IMR-90 (cell line): ENCODE measurements at regions not wholly inside any gene's neighbourhood (a gene's known extent, or its start where the extent isn't known, plus 50 kb on each side); places are given as distances from the start of the nearest gene placed in this dataset.

ENCODE experiments used
- ATAC-seq: fragments of 200-7000 bp; cut with Tn5 transposase; 2 replicates; pipeline ENCODE4 v1.9.1; 2020; ENCODE audit warnings: low read depth, mild to moderate bottlenecking, moderate library complexity
- BruUV-seq: library from RNA; stranded (reverse); fragments of 400-500 nt; replicated peaks from 2 replicates; lab custom pipeline; 2021; lab: Mats Ljungman, UMichigan
- CTCF ChIA-PET: fragments of 300-600 bp; formaldehyde crosslinking; extraction: SDS; loops from one replicate; lab custom pipeline; 2021; ENCODE audit warnings: antibody characterized with exemption; lab: Yijun Ruan, JAX
- POLR2A ChIA-PET: fragments of 300-600 bp; sonication (Branson Sonifier 250); formaldehyde crosslinking; loops from one replicate; lab custom pipeline; 2022; ENCODE audit warnings: antibody characterized with exemption; ENCODE audit not compliant: unreplicated experiment; lab: Charles Lee
- DNase-seq: peaks from one replicate; pipeline ENCODE4 v3.0.0; 2013
- H2AFZ ChIP-seq: replicated peaks from 2 replicates; pipeline ENCODE3; 2013; ENCODE audit warnings: low read length, mild to moderate bottlenecking; ENCODE audit not compliant: poor library complexity
- H2AK5ac ChIP-seq: 2 replicates; pipeline ENCODE4 v1.6.1; 2013; ENCODE audit warnings: low read depth, low read length, inconsistent platforms
- H2AK9ac ChIP-seq: replicated peaks from 2 replicates; pipeline ENCODE3; 2013; ENCODE audit warnings: mild to moderate bottlenecking, low read depth, low read length, moderate library complexity; ENCODE audit not compliant: poor library complexity
- H2BK120ac ChIP-seq: 2 replicates; pipeline ENCODE4 v1.6.1; 2013; ENCODE audit warnings: low read depth, low read length, inconsistent platforms
- H2BK15ac ChIP-seq: 3 replicates; pipeline ENCODE4 v1.6.1; 2013; ENCODE audit warnings: low read depth, low read length, inconsistent platforms
- H2BK20ac ChIP-seq: 2 replicates; pipeline ENCODE4 v1.6.1; 2013; ENCODE audit warnings: low read depth, mild to moderate bottlenecking, inconsistent platforms, low read length, moderate library complexity
- H2BK5ac ChIP-seq: 2 replicates; pipeline ENCODE4 v1.6.1; 2013; ENCODE audit warnings: mild to moderate bottlenecking, low read depth, low read length, inconsistent platforms; ENCODE audit not compliant: poor library complexity, severe bottlenecking
- H3K14ac ChIP-seq: replicated peaks from 2 replicates; pipeline ENCODE4 v1.6.1; 2013; ENCODE audit warnings: low read depth, low read length, inconsistent platforms
- H3K18ac ChIP-seq: 2 replicates; pipeline ENCODE4 v1.6.1; 2013; ENCODE audit warnings: low read depth, low read length, control low read depth
- H3K23ac ChIP-seq: 2 replicates; pipeline ENCODE4 v1.6.1; 2013; ENCODE audit warnings: low read depth, low read length, inconsistent platforms
- H3K27ac ChIP-seq: 2 replicates; pipeline ENCODE4 v1.5.1; 2013; ENCODE audit warnings: mild to moderate bottlenecking, control low read depth, low read length; ENCODE audit not compliant: insufficient read depth
- H3K27me3 ChIP-seq: 2 replicates; pipeline ENCODE4 v1.6.1; 2013; ENCODE audit warnings: low read length; ENCODE audit not compliant: control insufficient read depth, insufficient read depth
- H3K36me3 ChIP-seq: 2 replicates; pipeline ENCODE4 v1.6.1; 2013; ENCODE audit warnings: low read length, mixed read lengths; ENCODE audit not compliant: control insufficient read depth, insufficient read depth
- H3K4ac ChIP-seq: 2 replicates; pipeline ENCODE4 v1.6.1; 2013; ENCODE audit warnings: low read depth, low read length, inconsistent platforms
- H3K4me1 ChIP-seq: 2 replicates; pipeline ENCODE4 v1.6.1; 2013; ENCODE audit warnings: low read length, mixed read lengths; ENCODE audit not compliant: control insufficient read depth, insufficient read depth
- H3K4me2 ChIP-seq: 2 replicates; pipeline ENCODE4 v1.6.1; 2013; ENCODE audit warnings: low read depth, mild to moderate bottlenecking, control low read depth, low read length, moderate library complexity
- H3K4me3 ChIP-seq: 2 replicates; pipeline ENCODE4 v1.5.1; 2013; ENCODE audit warnings: low read depth, mild to moderate bottlenecking, control low read depth, low read length, moderate library complexity; ENCODE audit not compliant: insufficient read depth
- H3K56ac ChIP-seq: 2 replicates; pipeline ENCODE4 v1.6.1; 2013; ENCODE audit warnings: low read length, inconsistent platforms; ENCODE audit not compliant: insufficient read depth; ENCODE audit errors: extremely low read depth
- H3K79me1 ChIP-seq, 2 experiments: 2 replicates each; pipeline ENCODE4 v1.6.1; 2013; ENCODE audit warnings: low read length in 2 of 2, inconsistent platforms in 1 of 2, low read depth in 1 of 2
- H3K9ac ChIP-seq: 2 replicates; pipeline ENCODE4 v1.6.1; 2013; ENCODE audit warnings: low read depth, low read length, control low read depth
- H3K9me1 ChIP-seq: 2 replicates; pipeline ENCODE4 v1.6.1; 2013; ENCODE audit warnings: low read length, inconsistent platforms; ENCODE audit not compliant: insufficient read depth
- H3K9me3 ChIP-seq: 2 replicates; pipeline ENCODE4 v1.6.1; 2013; ENCODE audit warnings: low read length; ENCODE audit not compliant: control insufficient read depth, insufficient read depth
- H4K20me1 ChIP-seq: 2 replicates; pipeline ENCODE4 v1.6.1; 2013; ENCODE audit warnings: low read length, inconsistent platforms; ENCODE audit not compliant: insufficient read depth
- H4K5ac ChIP-seq: 2 replicates; pipeline ENCODE4 v1.6.1; 2013; ENCODE audit warnings: mild to moderate bottlenecking, low read depth, low read length, control low read depth
- H4K8ac ChIP-seq, 2 experiments: 2 replicates each; pipeline ENCODE4 v1.6.1; 2013; ENCODE audit warnings: low read depth in 2 of 2, low read length in 2 of 2, control low read depth in 1 of 2, inconsistent platforms in 1 of 2
- H4K91ac ChIP-seq: 2 replicates; pipeline ENCODE4 v1.6.1; 2013; ENCODE audit warnings: low read depth, low read length, inconsistent platforms; ENCODE audit not compliant: insufficient read depth
- BHLHE40 ChIP-seq: fragments of 150-350 bp; IDR thresholded peaks from 2 replicates; pipeline ENCODE4 v1.6.1; 2016; ENCODE audit warnings: mild to moderate bottlenecking, low read depth, low read length
- CEBPB ChIP-seq: IDR thresholded peaks from 2 replicates; pipeline ENCODE4 v1.6.1; 2012; ENCODE audit warnings: low read depth, low read length, improper control_type of control experiment
- CHD1 ChIP-seq: IDR thresholded peaks from 2 replicates; pipeline ENCODE4 v1.6.1; 2012; ENCODE audit warnings: low read depth, low read length, improper control_type of control experiment
- CTCF ChIP-seq: conservative IDR thresholded peaks from 2 replicates; pipeline ENCODE4 v1.5.1; 2012; ENCODE audit warnings: mild to moderate bottlenecking, low read depth, low read length, improper control_type of control experiment
- ELK1 ChIP-seq: fragments of 150-350 bp; IDR thresholded peaks from 2 replicates; pipeline ENCODE4 v1.6.1; 2016; ENCODE audit warnings: low read depth, mild to moderate bottlenecking, low read length, moderate library complexity, borderline replicate concordance
- FOS ChIP-seq: fragments of 150-350 bp; IDR thresholded peaks from 2 replicates; pipeline ENCODE4 v1.6.1; 2016; ENCODE audit warnings: low read depth, low read length
- MAFK ChIP-seq: IDR thresholded peaks from 2 replicates; pipeline ENCODE4 v1.6.1; 2012; ENCODE audit warnings: low read depth, low read length, improper control_type of control experiment
- MAZ ChIP-seq: IDR thresholded peaks from 2 replicates; pipeline ENCODE4 v1.6.1; 2012; ENCODE audit warnings: low read depth, mild to moderate bottlenecking, low read length, improper control_type of control experiment, moderate library complexity, borderline replicate concordance
- MXI1 ChIP-seq: IDR thresholded peaks from 2 replicates; pipeline ENCODE4 v1.6.1; 2012; ENCODE audit warnings: low read depth, mild to moderate bottlenecking, low read length, moderate library complexity, borderline replicate concordance
- NFE2L2 ChIP-seq: fragments of 150-350 bp; IDR thresholded peaks from 2 replicates; pipeline ENCODE4 v1.6.1; 2016; ENCODE audit warnings: low read depth, mild to moderate bottlenecking, low read length
- POLR2A ChIP-seq: IDR thresholded peaks from 2 replicates; pipeline ENCODE4 v1.6.1; 2012; ENCODE audit warnings: mild to moderate bottlenecking, low read depth, low read length
- RAD21 ChIP-seq: IDR thresholded peaks from 2 replicates; pipeline ENCODE4 v1.6.1; 2012; ENCODE audit warnings: low read length, improper control_type of control experiment
- RCOR1 ChIP-seq: IDR thresholded peaks from 2 replicates; pipeline ENCODE4 v1.6.1; 2012; ENCODE audit warnings: mild to moderate bottlenecking, low read length, improper control_type of control experiment; ENCODE audit not compliant: insufficient replicate concordance
- RFX5 ChIP-seq: IDR thresholded peaks from 2 replicates; pipeline ENCODE4 v1.8.0; 2012; ENCODE audit warnings: low read depth, mild to moderate bottlenecking, low read length, moderate library complexity
- SMC3 ChIP-seq: fragments of 150-350 bp; IDR thresholded peaks from 2 replicates; pipeline ENCODE4 v1.6.1; 2016; ENCODE audit warnings: low read depth, mild to moderate bottlenecking, antibody characterized with exemption, low read length, moderate library complexity
- USF2 ChIP-seq: fragments of 150-350 bp; IDR thresholded peaks from 2 replicates; pipeline ENCODE4 v1.6.1; 2017; ENCODE audit warnings: mild to moderate bottlenecking, antibody characterized with exemption, low read length, low read depth
- WGBS, 2 experiments: methylation state at CpG; one replicate each; pipeline versions ENCODE4 v1.1.5 to v1.1.7; 2013; ENCODE audit warnings: missing lambda C conversion rate in 2 of 2; ENCODE audit not compliant: insufficient read length in 1 of 2; ENCODE audit errors: extremely low coverage in 2 of 2; 5-methylcytosine and 5-hydroxymethylcytosine counted together
- dilution Hi-C: fragments of 300-500 bp; cut with HindIII; formaldehyde crosslinking; loops from one replicate; pipeline ENCODE4 v1.14.3; 2018; ENCODE audit warnings: low sequenced_read_pairs; ENCODE audit not compliant: unreplicated experiment
- in situ Hi-C: fragments of 300-500 bp; cut with MboI; formaldehyde crosslinking; loops from 3 replicates; pipeline ENCODE4 v1.14.3; 2019; ENCODE audit warnings: low sequenced_read_pairs, inconsistent platforms, mixed read lengths
- intact Hi-C: fragments of 100-400 bp; cut with micrococcal nuclease; formaldehyde crosslinking; loops from 2 replicates; pipeline ENCODE4 v1.10.0; 2022

- Histone ChIP-seq H3K4me3 (no peak overlapping the region), H2BK120ac (no peak overlapping the region), H3K14ac (no peak overlapping the region), H3K79me1 (no peaks in the 10 kb centered on the region), H3K9me3 (peaks cover 4% of the 10 kb centered on the region), H4K8ac (no peak overlapping the region), H2BK20ac (no peak overlapping the region), H3K9me1 (no peaks in the 10 kb centered on the region), H2BK15ac (no peak overlapping the region), H2AFZ (no peak overlapping the region), H3K56ac (no peak overlapping the region), H2AK9ac (no peak overlapping the region), H3K4me1 (no peaks in the 10 kb centered on the region), H3K4ac (no peak overlapping the region), H3K27me3 (no peaks in the 10 kb centered on the region), H3K27ac (no peak overlapping the region), H4K5ac (no peak overlapping the region), H2AK5ac (no peak overlapping the region), H3K18ac (no peak overlapping the region), H4K20me1 (no peaks in the 10 kb centered on the region), H4K91ac (no peak overlapping the region), H3K9ac (no peak overlapping the region), H3K36me3 (no peaks in the 10 kb centered on the region), H2BK5ac (no peak overlapping the region), H3K4me2 (no peak overlapping the region), H3K23ac (no peak overlapping the region)
- BruUV-seq: no TSS peak
- in situ Hi-C loops: no loop called here
- dilution Hi-C loops: no loop called here
- CTCF ChIA-PET: no interaction called here
- intact Hi-C loops: no loop called here
- DNase-seq: no peak
- ATAC-seq: no peak
- POLR2A ChIA-PET: no interaction called here
- TF ChIP-seq MAZ (no peak), NFE2L2 (no peak), FOS (no peak), CTCF (no peak), RFX5 (no peak), SMC3 (no peak), ELK1 (no peak), USF2 (no peak), RCOR1 (no peak), RAD21 (no peak), MXI1 (no peak), POLR2A (no peak), CHD1 (no peak), BHLHE40 (no peak), MAFK (no peak), CEBPB (no peak)
- no CpG with 5 or more reads among the region's 1 CpG for WGBS, 2 experiments
Observed at GRCh38 chr20:55855052-55855451, 150.3 kb downstream of the CBLN4 start.
